ENCODE measurements at regions not wholly inside any gene's neighbourhood (a gene's known extent, or its start where the extent isn't known, plus 50 kb on each side); places are given as distances from the start of the nearest gene placed in this dataset.

DNA sequence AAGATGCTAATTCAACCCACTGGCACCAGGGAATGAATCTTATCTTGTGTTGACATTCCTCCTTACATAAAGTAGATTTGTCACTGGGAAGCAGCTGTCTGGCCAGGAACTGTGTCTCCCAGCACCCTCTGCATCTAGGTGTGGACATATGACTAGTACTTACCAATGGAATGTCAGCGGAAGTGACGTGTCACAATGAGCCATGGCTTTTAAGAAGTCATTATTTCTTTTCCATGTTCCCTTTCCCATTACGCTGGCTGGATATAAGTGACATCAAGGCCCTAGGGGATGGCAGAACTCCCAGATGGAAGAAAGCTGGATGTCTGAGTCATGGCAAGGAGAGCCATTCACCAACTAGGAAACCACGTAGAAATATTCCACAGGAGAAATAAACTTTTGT is 84.7 kb upstream of the MAST4 start:
- TF ChIP-seq REST (IDR thresholded peaks at IDR 0.05; ENCODE audit: low read depth, low read length) = no peak
- no peak for TF ChIP-seq SMC3 (IDR thresholded peaks at IDR 0.05; ENCODE audit: low read depth, low read length)
- no peak for TF ChIP-seq POLR2AphosphoS5 (IDR thresholded peaks at IDR 0.05; ENCODE audit: low read depth, low read length)
- TF ChIP-seq, protein P1, sequence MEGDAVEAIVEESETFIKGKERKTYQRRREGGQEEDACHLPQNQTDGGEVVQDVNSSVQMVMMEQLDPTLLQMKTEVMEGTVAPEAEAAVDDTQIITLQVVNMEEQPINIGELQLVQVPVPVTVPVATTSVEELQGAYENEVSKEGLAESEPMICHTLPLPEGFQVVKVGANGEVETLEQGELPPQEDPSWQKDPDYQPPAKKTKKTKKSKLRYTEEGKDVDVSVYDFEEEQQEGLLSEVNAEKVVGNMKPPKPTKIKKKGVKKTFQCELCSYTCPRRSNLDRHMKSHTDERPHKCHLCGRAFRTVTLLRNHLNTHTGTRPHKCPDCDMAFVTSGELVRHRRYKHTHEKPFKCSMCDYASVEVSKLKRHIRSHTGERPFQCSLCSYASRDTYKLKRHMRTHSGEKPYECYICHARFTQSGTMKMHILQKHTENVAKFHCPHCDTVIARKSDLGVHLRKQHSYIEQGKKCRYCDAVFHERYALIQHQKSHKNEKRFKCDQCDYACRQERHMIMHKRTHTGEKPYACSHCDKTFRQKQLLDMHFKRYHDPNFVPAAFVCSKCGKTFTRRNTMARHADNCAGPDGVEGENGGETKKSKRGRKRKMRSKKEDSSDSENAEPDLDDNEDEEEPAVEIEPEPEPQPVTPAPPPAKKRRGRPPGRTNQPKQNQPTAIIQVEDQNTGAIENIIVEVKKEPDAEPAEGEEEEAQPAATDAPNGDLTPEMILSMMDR (IDR thresholded peaks at IDR 0.05) = no peak
- no peak for TF ChIP-seq MAX (IDR thresholded peaks at IDR 0.05; ENCODE audit: low read depth)
- TF ChIP-seq CHD2 (IDR thresholded peaks at IDR 0.05; ENCODE audit: low read length, partially characterized antibody) = no peak
- no peak for TF ChIP-seq JUND (IDR thresholded peaks at IDR 0.05)
- TF ChIP-seq RAD21 (IDR thresholded peaks at IDR 0.05; ENCODE audit: low read length) = no peak
- TF ChIP-seq USF2 (IDR thresholded peaks at IDR 0.05; ENCODE audit: borderline replicate concordance, low read depth, low read length) = no peak
- TF ChIP-seq RFX5 (IDR thresholded peaks at IDR 0.05; ENCODE audit: low read length) = no peak
- no peak for TF ChIP-seq MXI1 (IDR thresholded peaks at IDR 0.05; ENCODE audit: low read depth, low read length)
